Ishikawa (cell line): ENCODE measurements at regions not wholly inside any gene's neighbourhood (a gene's known extent, or its start where the extent isn't known, plus 50 kb on each side); places are given as distances from the start of the nearest gene placed in this dataset.

Source experiments
- CEBPB ChIP-seq: IDR thresholded peaks from 2 replicates; pipeline ENCODE4 v1.6.1; 2012
- CREB1 ChIP-seq: IDR thresholded peaks from 2 replicates; pipeline ENCODE4 v1.6.1; 2012; ENCODE audit warnings: low read depth
- EGR1 ChIP-seq: IDR thresholded peaks from 2 replicates; pipeline ENCODE4 v1.6.1; 2012
- EP300 ChIP-seq: IDR thresholded peaks from 2 replicates; pipeline ENCODE4 v1.6.1; 2012; ENCODE audit warnings: borderline replicate concordance
- FOXM1 ChIP-seq: IDR thresholded peaks from 2 replicates; pipeline ENCODE4 v1.6.1; 2012; ENCODE audit warnings: low read depth, borderline replicate concordance
- MAX ChIP-seq: IDR thresholded peaks from 2 replicates; pipeline ENCODE4 v1.6.1; 2012
- NFIC ChIP-seq: IDR thresholded peaks from 2 replicates; pipeline ENCODE4 v1.6.1; 2012
- RAD21 ChIP-seq: IDR thresholded peaks from 2 replicates; pipeline ENCODE4 v1.6.1; 2012; ENCODE audit warnings: low read depth
- TAF1 ChIP-seq: IDR thresholded peaks from 2 replicates; pipeline ENCODE4 v1.6.1; 2012; ENCODE audit warnings: low read depth, mild to moderate bottlenecking
- TCF12 ChIP-seq: IDR thresholded peaks from 2 replicates; pipeline ENCODE4 v1.6.1; 2012; ENCODE audit warnings: low read depth
- TEAD4 ChIP-seq: IDR thresholded peaks from 2 replicates; pipeline ENCODE4 v1.6.1; 2012
- USF1 ChIP-seq: IDR thresholded peaks from 2 replicates; pipeline ENCODE4 v1.6.1; 2012
- YY1 ChIP-seq: IDR thresholded peaks from 2 replicates; pipeline ENCODE4 v1.6.1; 2012; ENCODE audit warnings: low read depth
- ZBTB7A ChIP-seq: IDR thresholded peaks from 2 replicates; pipeline ENCODE4 v1.6.1; 2012; ENCODE audit warnings: low read depth
- TF ChIP-seq, protein P1 (sequence below): IDR thresholded peaks from 2 replicates; pipeline ENCODE4 v1.6.1; 2012; ENCODE audit warnings: low read depth, mild to moderate bottlenecking

DNA sequence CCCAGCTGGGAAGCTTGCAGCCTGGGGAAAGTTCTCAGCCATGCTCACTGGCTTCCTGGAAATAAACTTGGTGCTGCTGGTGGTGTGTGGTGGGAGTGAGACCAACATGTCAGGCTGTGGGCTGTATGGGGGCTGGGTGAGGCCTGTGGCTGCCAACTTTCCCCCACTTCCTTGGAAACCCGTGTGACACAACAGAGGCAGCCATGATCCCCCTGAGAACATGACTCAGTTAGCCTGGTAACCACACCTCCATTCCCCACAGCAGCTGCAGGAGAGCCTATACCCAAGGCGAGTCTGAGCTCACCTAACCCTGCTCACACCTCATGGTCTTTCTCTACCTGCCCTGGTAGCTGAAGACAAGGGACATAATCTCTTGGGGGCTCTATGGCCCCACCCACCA is 72.7 kb upstream of the RGMB start:
- no peak for TF ChIP-seq EGR1
- TF ChIP-seq TEAD4, result no peak
- TF ChIP-seq TCF12, result no peak
- TF ChIP-seq YY1, result no peak
- no peak for TF ChIP-seq FOXM1
- TF ChIP-seq USF1, result no peak
- TF ChIP-seq EP300, result no peak
- TF ChIP-seq CEBPB, result no peak
- no peak for TF ChIP-seq RAD21
- no peak for TF ChIP-seq NFIC
- no peak for TF ChIP-seq CREB1
- TF ChIP-seq ZBTB7A, result no peak
- TF ChIP-seq MAX, result no peak
- TF ChIP-seq, protein P1, sequence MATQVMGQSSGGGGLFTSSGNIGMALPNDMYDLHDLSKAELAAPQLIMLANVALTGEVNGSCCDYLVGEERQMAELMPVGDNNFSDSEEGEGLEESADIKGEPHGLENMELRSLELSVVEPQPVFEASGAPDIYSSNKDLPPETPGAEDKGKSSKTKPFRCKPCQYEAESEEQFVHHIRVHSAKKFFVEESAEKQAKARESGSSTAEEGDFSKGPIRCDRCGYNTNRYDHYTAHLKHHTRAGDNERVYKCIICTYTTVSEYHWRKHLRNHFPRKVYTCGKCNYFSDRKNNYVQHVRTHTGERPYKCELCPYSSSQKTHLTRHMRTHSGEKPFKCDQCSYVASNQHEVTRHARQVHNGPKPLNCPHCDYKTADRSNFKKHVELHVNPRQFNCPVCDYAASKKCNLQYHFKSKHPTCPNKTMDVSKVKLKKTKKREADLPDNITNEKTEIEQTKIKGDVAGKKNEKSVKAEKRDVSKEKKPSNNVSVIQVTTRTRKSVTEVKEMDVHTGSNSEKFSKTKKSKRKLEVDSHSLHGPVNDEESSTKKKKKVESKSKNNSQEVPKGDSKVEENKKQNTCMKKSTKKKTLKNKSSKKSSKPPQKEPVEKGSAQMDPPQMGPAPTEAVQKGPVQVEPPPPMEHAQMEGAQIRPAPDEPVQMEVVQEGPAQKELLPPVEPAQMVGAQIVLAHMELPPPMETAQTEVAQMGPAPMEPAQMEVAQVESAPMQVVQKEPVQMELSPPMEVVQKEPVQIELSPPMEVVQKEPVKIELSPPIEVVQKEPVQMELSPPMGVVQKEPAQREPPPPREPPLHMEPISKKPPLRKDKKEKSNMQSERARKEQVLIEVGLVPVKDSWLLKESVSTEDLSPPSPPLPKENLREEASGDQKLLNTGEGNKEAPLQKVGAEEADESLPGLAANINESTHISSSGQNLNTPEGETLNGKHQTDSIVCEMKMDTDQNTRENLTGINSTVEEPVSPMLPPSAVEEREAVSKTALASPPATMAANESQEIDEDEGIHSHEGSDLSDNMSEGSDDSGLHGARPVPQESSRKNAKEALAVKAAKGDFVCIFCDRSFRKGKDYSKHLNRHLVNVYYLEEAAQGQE, result no peak
- TF ChIP-seq TAF1, result no peak

GRCh38 chr5:98705841-98706240 is 67.6 kb upstream of the RGMB start:
- TF ChIP-seq EGR1 (no peak), TCF12 (no peak), FOXM1 (no peak), CEBPB (no peak), CREB1 (no peak), YY1 (no peak), TEAD4 (no peak), TAF1 (no peak), USF1 (no peak), MAX (no peak), EP300 (no peak), NFIC (no peak), ZBTB7A (no peak)
- TF ChIP-seq, protein P1, result no peak

GRCh38 chr5:98709681-98710080 is 63.8 kb upstream of the RGMB start:
- TF ChIP-seq, protein P1, result no peak
- TF ChIP-seq EP300, result no peak
- no peak for TF ChIP-seq RAD21
- no peak for TF ChIP-seq EGR1
- no peak for TF ChIP-seq FOXM1
- TF ChIP-seq TEAD4, result no peak
- no peak for TF ChIP-seq YY1
- TF ChIP-seq TAF1, result no peak
- TF ChIP-seq CEBPB, result no peak
- no peak for TF ChIP-seq CREB1
- no peak for TF ChIP-seq TCF12
- no peak for TF ChIP-seq NFIC
- no peak for TF ChIP-seq USF1

- TF ChIP-seq ZBTB7A, result no peak
- no peak for TF ChIP-seq FOXM1
- no peak for TF ChIP-seq MAX
- TF ChIP-seq EGR1, result no peak
- TF ChIP-seq CEBPB, result no peak
- TF ChIP-seq USF1, result no peak
- TF ChIP-seq TEAD4, result no peak
- TF ChIP-seq RAD21, result no peak
- TF ChIP-seq, protein P1, result no peak
- no peak for TF ChIP-seq CREB1
- no peak for TF ChIP-seq TAF1
- TF ChIP-seq EP300, result no peak
- TF ChIP-seq NFIC, result no peak
- no peak for TF ChIP-seq YY1
- no peak for TF ChIP-seq TCF12
These were observed 60.4 kb upstream of the RGMB start for GRCh38 chr5:98713027-98713426.
